HCT116 (cell line): ENCODE measurements at regions not wholly inside any gene's neighbourhood (a gene's known extent, or its start where the extent isn't known, plus 50 kb on each side); places are given as distances from the start of the nearest gene placed in this dataset.

Source experiments
- ATAC-seq: fragments of 200-7000 bp; cut with Tn5 transposase; 2 replicates; pipeline ENCODE4 v1.9.1; 2020; ENCODE audit warnings: mild to moderate bottlenecking, moderate library complexity
- BruUV-seq: library from RNA; stranded (reverse); fragments of 400-500 nt; replicated peaks from 2 replicates; lab custom pipeline; 2021; lab: Mats Ljungman, UMichigan
- CTCF ChIA-PET: fragments of 300-600 bp; sonication (Branson Sonifier 250); formaldehyde crosslinking; loops from one replicate; lab custom pipeline; 2021; ENCODE audit warnings: antibody characterized with exemption; lab: Charles Lee
- POLR2A ChIA-PET: fragments of 300-600, 350-600 bp; sonication (Branson Sonifier 250); formaldehyde crosslinking; loops from one replicate; lab custom pipeline; 2021; ENCODE audit warnings: antibody characterized with exemption; lab: Charles Lee
- RAD21 ChIA-PET, 2 experiments: fragments of 300-600 bp; sonication (Branson Sonifier 250); formaldehyde crosslinking; loops; one replicate each; lab custom pipeline; 2023; ENCODE audit warnings: low total read pairs in 2 of 2; ENCODE audit not compliant: uncharacterized antibody in 2 of 2, unreplicated experiment in 2 of 2, low non-redundant PET in 1 of 2; lab: Charles Lee
- DNase-seq: peaks from one replicate; pipeline ENCODE4 v3.0.0-alpha.2; 2010; ENCODE audit warnings: low read depth, low spot score
- H2AFZ ChIP-seq: fragments of 200-600 bp; shearing (Covaris generic), sonication (generic); 2 replicates; pipeline ENCODE4 v1.6.1; 2017; ENCODE audit warnings: low read depth, mixed run types, mixed read lengths, antibody characterized with exemption, low read length; ENCODE audit not compliant: poor library complexity, severe bottlenecking
- H3K27ac ChIP-seq: 2 replicates; pipeline ENCODE4 v1.5.1; 2012; ENCODE audit warnings: low read depth, low read length
- H3K27me3 ChIP-seq: fragments of 200-600 bp; sonication (generic); 2 replicates; pipeline ENCODE4 v1.6.1; 2016; ENCODE audit warnings: mixed run types, low read length, mixed read lengths; ENCODE audit not compliant: insufficient read depth
- H3K36me3 ChIP-seq, 2 experiments: fragments of 200-500 bp in 1 of 2; fragments of 200-600 bp in 1 of 2; sonication (Bioruptor generic) in 1 of 2; sonication (generic) in 1 of 2; 2 replicates each; pipeline versions ENCODE4 v1.5.1 to v1.6.1; 2014 to 2016; ENCODE audit warnings: low read length in 2 of 2, inconsistent platforms in 1 of 2, mixed read lengths in 1 of 2, mixed run types in 1 of 2; ENCODE audit not compliant: insufficient read depth in 2 of 2, control insufficient read depth in 1 of 2
- H3K4me1 ChIP-seq, 2 experiments: fragments of 200-600 bp in 1 of 2; sonication (generic) in 1 of 2; 2 replicates each; pipeline versions ENCODE4 v1.5.1 to v1.6.1; 2012 to 2017; ENCODE audit warnings: low read length in 2 of 2, inconsistent platforms in 1 of 2, mild to moderate bottlenecking in 1 of 2, mixed read lengths in 1 of 2, mixed run types in 1 of 2, moderate library complexity in 1 of 2; ENCODE audit not compliant: insufficient read depth in 2 of 2, control insufficient read depth in 1 of 2
- H3K4me2 ChIP-seq: fragments of 200-600 bp; sonication (generic); 2 replicates; pipeline ENCODE4 v1.6.1; 2017; ENCODE audit warnings: mixed run types, low read length, mixed read lengths
- H3K4me3 ChIP-seq, 2 experiments: fragments of 200-600 bp in 1 of 2; sonication (generic) in 1 of 2; replicated peaks in 1 of 2; 2 replicates each; pipeline ENCODE4 v1.5.1; 2011 to 2016; ENCODE audit warnings: low read length in 2 of 2, control low read depth in 1 of 2, low read depth in 1 of 2, mild to moderate bottlenecking in 1 of 2, mixed read lengths in 1 of 2, mixed run types in 1 of 2
- H3K79me2 ChIP-seq: fragments of 200-600 bp; sonication (generic); 2 replicates; pipeline ENCODE4 v1.6.1; 2017; ENCODE audit warnings: mild to moderate bottlenecking, mixed run types, low read length, moderate library complexity, mixed read lengths; ENCODE audit not compliant: insufficient read depth
- H3K9ac ChIP-seq: fragments of 200-600 bp; sonication (generic); 2 replicates; pipeline ENCODE4 v1.6.1; 2016; ENCODE audit warnings: low read length, mixed read lengths
- H3K9me2 ChIP-seq: fragments of 200-600 bp; sonication (generic), shearing (Covaris generic); 2 replicates; pipeline ENCODE4 v1.6.1; 2017; ENCODE audit warnings: mixed run types, mild to moderate bottlenecking, moderate library complexity; ENCODE audit not compliant: insufficient read depth
- H3K9me3 ChIP-seq, 2 experiments: fragments of 200-500 bp in 1 of 2; fragments of 200-600 bp in 1 of 2; sonication (Bioruptor generic) in 1 of 2; sonication (generic) in 1 of 2; 2 replicates each; pipeline ENCODE4 v1.6.1; 2014 to 2017; ENCODE audit warnings: low read length in 2 of 2, mixed read lengths in 2 of 2, inconsistent platforms in 1 of 2, low read depth in 1 of 2, mild to moderate bottlenecking in 1 of 2, mixed run types in 1 of 2, moderate library complexity in 1 of 2; ENCODE audit not compliant: control insufficient read depth in 1 of 2, insufficient read depth in 1 of 2
- H4K20me1 ChIP-seq: fragments of 200-600 bp; sonication (generic), shearing (Covaris generic); 2 replicates; pipeline ENCODE4 v1.6.1; 2017; ENCODE audit warnings: mixed run types, mild to moderate bottlenecking, moderate library complexity; ENCODE audit not compliant: insufficient read depth
- CBX3 ChIP-seq: IDR thresholded peaks from 2 replicates; pipeline ENCODE4 v1.6.1; 2012; ENCODE audit warnings: low read depth
- CEBPB ChIP-seq: IDR thresholded peaks from 2 replicates; pipeline ENCODE4 v1.6.1; 2012; ENCODE audit warnings: low read depth
- EGR1 ChIP-seq: IDR thresholded peaks from 2 replicates; pipeline ENCODE4 v1.6.1; 2012; ENCODE audit warnings: low read depth
- EZH2 ChIP-seq: fragments of 200-600 bp; sonication (generic); IDR thresholded peaks from 2 replicates; pipeline ENCODE4 v1.6.1; 2017; ENCODE audit warnings: antibody characterized with exemption, mixed run types
- FOSL1 ChIP-seq: IDR thresholded peaks from 2 replicates; pipeline ENCODE4 v1.6.1; 2012; ENCODE audit warnings: low read depth
- JUND ChIP-seq: IDR thresholded peaks from 2 replicates; pipeline ENCODE4 v1.6.1; 2012
- RAD21 ChIP-seq: IDR thresholded peaks from 2 replicates; pipeline ENCODE4 v1.6.1; 2012; ENCODE audit warnings: low read depth, mild to moderate bottlenecking
- SP1 ChIP-seq: IDR thresholded peaks from 2 replicates; pipeline ENCODE4 v1.6.1; 2012; ENCODE audit warnings: low read depth
- TCF7L2 ChIP-seq: IDR thresholded peaks from 2 replicates; pipeline ENCODE4 v1.7.0; 2011; ENCODE audit warnings: borderline replicate concordance, inconsistent platforms; ENCODE audit not compliant: insufficient read depth, insufficient read length; ENCODE audit errors: extremely low read depth
- intact Hi-C: fragments of 100-400 bp; cut with micrococcal nuclease; formaldehyde crosslinking; loops from 2 replicates; pipeline ENCODE4 v1.10.0; 2022
- TF ChIP-seq, protein P1 (sequence below): IDR thresholded peaks from 2 replicates; pipeline ENCODE4 v1.6.1; 2012; ENCODE audit warnings: low read depth
- TF ChIP-seq, protein P2 (sequence below): IDR thresholded peaks from 2 replicates; pipeline ENCODE4 v1.6.1; 2011; ENCODE audit warnings: mild to moderate bottlenecking, low read length, moderate library complexity; ENCODE audit not compliant: insufficient replicate concordance; ENCODE audit errors: extremely low read depth
- TF ChIP-seq, protein P3 (sequence below): IDR thresholded peaks from 2 replicates; pipeline ENCODE4 v1.6.1; 2012

DNA sequence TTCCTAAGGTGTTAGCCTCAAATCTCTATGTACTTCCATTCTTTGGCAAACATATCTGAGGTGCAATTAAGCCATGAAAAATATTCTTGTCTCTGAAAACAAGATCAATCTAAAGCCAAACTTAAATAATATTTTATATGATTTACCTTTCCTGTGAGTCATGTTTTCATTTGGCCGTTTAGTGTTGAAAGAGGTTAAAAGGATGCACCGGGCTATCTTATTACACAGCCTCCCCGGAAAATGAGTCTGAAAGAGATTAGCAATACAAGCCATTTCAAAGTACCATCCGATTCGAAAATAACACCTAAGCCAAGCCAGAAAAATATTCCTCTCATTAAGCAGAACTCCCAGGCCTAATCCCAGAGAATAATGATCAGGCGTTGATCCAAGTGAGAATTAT is 161.5 kb upstream of the EPHA5 start:
- no peak overlapping the region for H3K4me3 ChIP-seq
- POLR2A ChIA-PET: no interaction called here

More for the DNA sequence above, 161.5 kb upstream of the EPHA5 start:
- Histone ChIP-seq H3K9me2 (no peaks in the 10 kb centered on the region), H3K4me1 (no peaks in the 10 kb centered on the region), H4K20me1 (no peaks in the 10 kb centered on the region; the same call in 1 of the 2 replicates), H3K4me2 (no peak overlapping the region), H3K9me3 (peaks cover 0 to 12% of the 10 kb centered on the region in 2 experiments; a peak in 1 of 4 replicates), H3K27me3 (no peaks in the 10 kb centered on the region), H3K36me3 (no peaks in the 10 kb centered on the region), H3K27ac (no peak overlapping the region), H3K9ac (no peak overlapping the region), H3K79me2 (no peaks in the 10 kb centered on the region), H2AFZ (no peak overlapping the region)
- ChIA-PET RAD21 (no interaction called here), CTCF (no interaction called here)
- ATAC-seq: no peak
- TF ChIP-seq, protein P1, sequence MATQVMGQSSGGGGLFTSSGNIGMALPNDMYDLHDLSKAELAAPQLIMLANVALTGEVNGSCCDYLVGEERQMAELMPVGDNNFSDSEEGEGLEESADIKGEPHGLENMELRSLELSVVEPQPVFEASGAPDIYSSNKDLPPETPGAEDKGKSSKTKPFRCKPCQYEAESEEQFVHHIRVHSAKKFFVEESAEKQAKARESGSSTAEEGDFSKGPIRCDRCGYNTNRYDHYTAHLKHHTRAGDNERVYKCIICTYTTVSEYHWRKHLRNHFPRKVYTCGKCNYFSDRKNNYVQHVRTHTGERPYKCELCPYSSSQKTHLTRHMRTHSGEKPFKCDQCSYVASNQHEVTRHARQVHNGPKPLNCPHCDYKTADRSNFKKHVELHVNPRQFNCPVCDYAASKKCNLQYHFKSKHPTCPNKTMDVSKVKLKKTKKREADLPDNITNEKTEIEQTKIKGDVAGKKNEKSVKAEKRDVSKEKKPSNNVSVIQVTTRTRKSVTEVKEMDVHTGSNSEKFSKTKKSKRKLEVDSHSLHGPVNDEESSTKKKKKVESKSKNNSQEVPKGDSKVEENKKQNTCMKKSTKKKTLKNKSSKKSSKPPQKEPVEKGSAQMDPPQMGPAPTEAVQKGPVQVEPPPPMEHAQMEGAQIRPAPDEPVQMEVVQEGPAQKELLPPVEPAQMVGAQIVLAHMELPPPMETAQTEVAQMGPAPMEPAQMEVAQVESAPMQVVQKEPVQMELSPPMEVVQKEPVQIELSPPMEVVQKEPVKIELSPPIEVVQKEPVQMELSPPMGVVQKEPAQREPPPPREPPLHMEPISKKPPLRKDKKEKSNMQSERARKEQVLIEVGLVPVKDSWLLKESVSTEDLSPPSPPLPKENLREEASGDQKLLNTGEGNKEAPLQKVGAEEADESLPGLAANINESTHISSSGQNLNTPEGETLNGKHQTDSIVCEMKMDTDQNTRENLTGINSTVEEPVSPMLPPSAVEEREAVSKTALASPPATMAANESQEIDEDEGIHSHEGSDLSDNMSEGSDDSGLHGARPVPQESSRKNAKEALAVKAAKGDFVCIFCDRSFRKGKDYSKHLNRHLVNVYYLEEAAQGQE: no peak
- no peak for TF ChIP-seq CBX3
- TF ChIP-seq RAD21: no peak
- TF ChIP-seq EGR1: no peak
- TF ChIP-seq, protein P2, sequence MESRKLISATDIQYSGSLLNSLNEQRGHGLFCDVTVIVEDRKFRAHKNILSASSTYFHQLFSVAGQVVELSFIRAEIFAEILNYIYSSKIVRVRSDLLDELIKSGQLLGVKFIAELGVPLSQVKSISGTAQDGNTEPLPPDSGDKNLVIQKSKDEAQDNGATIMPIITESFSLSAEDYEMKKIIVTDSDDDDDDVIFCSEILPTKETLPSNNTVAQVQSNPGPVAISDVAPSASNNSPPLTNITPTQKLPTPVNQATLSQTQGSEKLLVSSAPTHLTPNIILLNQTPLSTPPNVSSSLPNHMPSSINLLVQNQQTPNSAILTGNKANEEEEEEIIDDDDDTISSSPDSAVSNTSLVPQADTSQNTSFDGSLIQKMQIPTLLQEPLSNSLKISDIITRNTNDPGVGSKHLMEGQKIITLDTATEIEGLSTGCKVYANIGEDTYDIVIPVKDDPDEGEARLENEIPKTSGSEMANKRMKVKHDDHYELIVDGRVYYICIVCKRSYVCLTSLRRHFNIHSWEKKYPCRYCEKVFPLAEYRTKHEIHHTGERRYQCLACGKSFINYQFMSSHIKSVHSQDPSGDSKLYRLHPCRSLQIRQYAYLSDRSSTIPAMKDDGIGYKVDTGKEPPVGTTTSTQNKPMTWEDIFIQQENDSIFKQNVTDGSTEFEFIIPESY: no peak
- TF ChIP-seq TCF7L2: no peak
- TF ChIP-seq EZH2: no peak
- TF ChIP-seq, protein P3, sequence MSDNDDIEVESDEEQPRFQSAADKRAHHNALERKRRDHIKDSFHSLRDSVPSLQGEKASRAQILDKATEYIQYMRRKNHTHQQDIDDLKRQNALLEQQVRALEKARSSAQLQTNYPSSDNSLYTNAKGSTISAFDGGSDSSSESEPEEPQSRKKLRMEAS: no peak
- no peak for TF ChIP-seq FOSL1
- TF ChIP-seq SP1: no peak
- no peak for TF ChIP-seq CEBPB
- no peak for TF ChIP-seq JUND
- no peak for DNase-seq
- intact Hi-C loops: no loop called here
- BruUV-seq: no TSS peak
